SK-N-SH treated with all-trans-retinoic acid at 6 μM for 48 hours (cell line): ENCODE measurements at regions not wholly inside any gene's neighbourhood (a gene's known extent, or its start where the extent isn't known, plus 50 kb on each side); places are given as distances from the start of the nearest gene placed in this dataset.

ENCODE experiments used
- ARNTL ChIP-seq: fragments of 450-650 bp; formaldehyde crosslinking; IDR thresholded peaks from 2 replicates; pipeline ENCODE4 v1.5.0; 2020; ENCODE audit warnings: low read depth, mild to moderate bottlenecking, moderate library complexity, borderline replicate concordance
- ISL1 ChIP-seq: fragments of 250-450 bp; sonication (Bioruptor Pico); IDR thresholded peaks from 2 replicates; pipeline ENCODE4 v2.1.2; 2022; ENCODE audit warnings: mild to moderate bottlenecking, moderate library complexity
- ZNF8 ChIP-seq: fragments of 450-650 bp; formaldehyde crosslinking; IDR thresholded peaks from 2 replicates; pipeline ENCODE4 v1.5.0; 2020; ENCODE audit warnings: mild to moderate bottlenecking, moderate library complexity

- TF ChIP-seq ZNF8 (CRISPR knock-in tag) (no peak), ISL1 (CRISPR knock-in tag) (no peak), ARNTL (CRISPR knock-in tag) (no peak)
Observed at GRCh38 chr1:14017531-14017961, 317.6 kb downstream of the PRDM2 start.
